GM21786 (cell line): ENCODE measurements at regions not wholly inside any gene's neighbourhood (a gene's known extent, or its start where the extent isn't known, plus 50 kb on each side); places are given as distances from the start of the nearest gene placed in this dataset.

Experiments
- ATAC-seq: cut with Tn5 transposase; IDR thresholded peaks from one replicate; pipeline ENCODE4 v1.9.1; 2021; ENCODE audit not compliant: unreplicated experiment

DNA sequence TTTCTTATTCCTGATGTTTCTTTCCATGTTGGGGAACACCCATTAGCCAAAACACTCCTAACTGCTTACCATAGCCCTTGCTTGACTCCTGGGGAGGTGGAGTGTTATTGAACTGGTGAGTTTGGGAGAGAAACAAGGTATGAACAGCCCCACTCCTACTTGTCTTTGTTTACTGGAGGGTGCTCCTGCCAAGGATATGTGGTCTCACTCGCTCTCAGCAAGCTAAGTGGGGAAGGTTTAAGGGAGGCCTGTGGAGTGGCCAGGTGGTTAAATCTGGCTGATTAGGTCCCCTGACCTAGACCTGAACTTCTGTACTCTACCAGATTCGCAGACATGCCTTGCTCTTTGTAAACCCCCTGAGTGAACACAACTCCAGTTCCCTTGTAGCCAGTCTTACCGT lies 300.1 kb downstream of the PTEN start:
- no peak for ATAC-seq

DNA sequence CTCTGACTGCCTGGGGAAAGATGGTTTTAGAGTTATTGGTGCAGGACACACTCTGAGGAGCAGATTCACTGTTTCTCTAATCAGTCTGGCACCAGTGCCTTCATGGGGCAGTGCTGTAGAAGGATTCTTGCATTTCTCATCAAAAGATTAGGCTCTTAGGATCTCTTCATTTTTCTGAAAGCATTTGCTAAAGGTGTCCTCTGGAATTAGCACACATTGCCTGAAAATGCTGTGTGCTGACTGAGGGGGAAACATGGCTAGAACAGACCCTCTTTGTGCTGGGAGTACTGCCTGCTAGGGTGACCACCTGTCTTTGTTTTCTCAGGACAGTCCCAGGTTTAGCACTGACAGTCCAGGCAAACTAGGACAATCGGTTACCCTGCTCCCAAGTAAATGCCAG lies 301.0 kb downstream of the PTEN start:
- ATAC-seq, result no peak

DNA sequence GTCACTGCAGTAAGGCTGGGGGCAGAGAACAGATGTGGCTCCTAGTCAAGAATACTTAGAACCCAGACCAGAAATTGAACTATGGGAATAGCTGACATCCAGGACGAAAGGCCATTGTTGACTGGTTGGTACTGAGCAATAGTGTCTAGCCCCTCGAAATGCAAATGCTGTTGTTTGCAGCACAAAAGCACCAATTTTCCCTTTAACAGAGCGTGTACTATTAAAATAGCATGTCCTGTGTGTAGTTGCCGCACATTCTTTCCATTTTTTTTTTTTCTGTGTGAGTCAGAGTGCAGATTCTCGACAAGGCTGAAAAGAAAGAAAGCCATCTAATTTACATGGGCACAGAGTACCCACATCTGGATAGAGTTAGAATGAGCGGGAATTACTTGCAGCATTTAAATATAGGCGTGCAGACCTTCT lies 302.4 kb downstream of the PTEN start:
- no peak for ATAC-seq

DNA sequence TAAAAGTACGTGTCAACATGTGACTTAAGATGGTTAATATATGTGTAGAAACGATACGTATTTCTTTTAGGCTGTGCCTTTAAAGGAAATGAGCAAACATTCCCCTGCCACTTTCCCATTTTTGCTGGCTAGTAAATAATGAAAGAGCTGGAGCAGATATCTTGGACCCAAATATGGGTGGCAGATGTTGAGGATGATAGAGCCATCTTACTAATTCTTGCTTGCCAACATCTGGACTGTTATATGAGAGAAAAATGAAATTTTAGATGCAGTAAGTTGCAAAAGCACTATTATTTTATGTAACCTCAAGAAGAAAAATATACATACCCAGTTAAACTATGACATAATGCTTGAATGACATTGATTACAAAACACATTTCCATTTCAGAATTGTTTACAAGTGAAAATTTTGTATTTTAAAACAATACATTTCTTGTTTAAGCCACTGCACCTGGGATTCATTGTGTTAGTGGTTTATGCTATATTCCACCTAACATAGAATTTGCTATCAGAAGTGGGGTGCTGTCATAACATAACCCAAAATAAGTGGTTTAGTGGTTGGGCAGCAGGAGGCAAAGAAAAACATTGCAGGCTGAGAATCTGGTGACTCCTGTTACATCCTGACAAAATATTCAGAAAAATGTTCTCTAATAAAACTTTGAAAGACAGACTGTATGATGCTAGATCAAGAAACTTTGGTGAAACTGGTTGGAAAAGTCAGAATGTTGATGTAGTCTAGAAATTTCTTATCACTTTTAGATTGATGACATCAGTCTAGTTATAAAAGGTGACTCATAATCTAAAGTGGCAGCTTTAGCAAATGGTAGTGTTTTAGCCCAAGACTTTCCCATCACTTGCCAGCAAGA lies 305.0 kb downstream of the PTEN start:
- ATAC-seq, result no peak

DNA sequence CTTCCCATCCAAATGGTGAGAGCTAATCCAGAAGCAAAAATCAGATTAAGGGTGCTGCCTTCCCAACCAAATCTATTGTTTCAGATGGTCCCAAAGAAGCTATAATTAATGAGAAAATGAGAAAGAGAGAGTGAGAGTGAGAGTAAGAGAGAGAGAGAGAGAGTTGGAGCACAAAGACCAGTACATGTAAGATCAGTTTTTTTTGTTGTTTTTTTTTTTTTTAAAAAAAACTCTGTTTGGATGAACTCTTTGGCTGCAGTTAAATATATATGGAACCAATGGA lies 305.6 kb downstream of the PTEN start:
- no peak for ATAC-seq

DNA sequence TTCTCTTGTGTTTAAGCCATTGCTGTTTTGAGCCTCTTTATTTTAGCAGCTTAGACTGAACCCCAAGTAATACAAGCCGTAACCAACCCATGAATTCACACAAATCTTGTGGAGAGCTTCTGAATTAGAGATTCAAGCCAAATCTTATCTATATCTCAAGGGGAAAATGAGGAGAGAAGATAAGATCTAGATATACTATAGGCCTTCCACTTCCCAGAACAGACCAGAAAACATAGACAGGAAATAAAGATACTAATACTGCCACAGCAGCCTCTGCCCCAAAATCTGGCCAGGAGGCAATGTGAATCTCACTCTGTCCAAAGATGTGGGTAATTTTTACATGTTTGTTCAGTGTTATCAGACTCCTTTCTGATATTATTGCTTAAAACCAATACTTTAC lies 307.2 kb downstream of the PTEN start:
- ATAC-seq, result no peak

DNA sequence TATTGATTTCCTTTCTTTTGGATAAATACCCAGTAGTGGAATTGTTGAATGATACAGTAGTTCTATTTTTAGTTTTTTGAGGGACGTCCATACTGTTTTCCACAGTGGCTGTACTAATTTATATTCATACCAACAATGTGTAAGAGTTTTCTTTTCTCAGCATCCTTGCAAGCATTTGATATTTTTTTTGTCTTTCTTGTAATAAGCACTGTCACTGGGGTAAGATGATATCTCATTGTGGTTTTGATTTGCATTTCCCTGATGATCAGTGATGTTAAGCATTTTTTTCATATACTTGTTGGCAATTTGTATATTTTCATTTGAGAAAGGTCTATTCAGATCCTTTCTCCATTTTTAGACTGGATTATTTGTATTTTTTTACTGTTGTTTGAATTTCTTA lies 308.7 kb downstream of the PTEN start:
- no peak for ATAC-seq

DNA sequence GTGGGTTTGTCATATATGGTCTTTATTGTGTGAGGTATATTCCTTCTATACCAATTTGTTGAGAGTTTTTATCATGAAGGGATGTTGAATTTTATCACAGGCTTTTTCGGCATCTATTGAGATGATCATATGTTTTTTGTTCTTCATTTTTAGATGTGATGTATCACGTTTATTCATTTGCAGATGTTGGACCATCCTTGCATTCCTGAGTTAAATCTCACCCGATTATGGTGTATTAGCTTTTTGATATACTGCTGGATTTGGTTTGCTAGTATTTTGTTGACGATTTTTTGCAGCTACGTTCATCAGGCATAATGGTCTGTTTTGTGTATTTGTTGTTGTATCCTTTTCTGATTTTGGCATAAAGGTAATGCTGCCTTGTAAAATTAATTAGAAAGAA lies 311.0 kb downstream of the PTEN start:
- no peak for ATAC-seq

DNA sequence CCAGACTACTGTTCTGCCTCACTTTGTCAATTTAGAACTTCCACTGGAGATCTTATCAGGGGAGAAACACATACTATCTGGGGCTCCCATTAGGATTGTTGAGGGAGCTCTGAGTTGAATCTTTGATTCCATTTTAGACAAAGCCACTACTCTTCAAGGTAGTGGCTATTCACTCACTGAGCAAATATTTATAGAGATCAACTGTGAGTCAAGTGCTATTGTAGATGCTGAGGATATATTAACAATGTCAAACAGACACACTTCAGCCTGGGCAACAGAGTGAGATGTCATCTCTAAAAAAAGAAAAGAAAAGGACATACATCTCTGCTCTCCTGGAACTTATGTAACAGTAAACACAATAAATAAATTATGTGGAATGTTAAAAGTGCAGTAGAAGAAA lies 315.3 kb downstream of the PTEN start:
- no peak for ATAC-seq

DNA sequence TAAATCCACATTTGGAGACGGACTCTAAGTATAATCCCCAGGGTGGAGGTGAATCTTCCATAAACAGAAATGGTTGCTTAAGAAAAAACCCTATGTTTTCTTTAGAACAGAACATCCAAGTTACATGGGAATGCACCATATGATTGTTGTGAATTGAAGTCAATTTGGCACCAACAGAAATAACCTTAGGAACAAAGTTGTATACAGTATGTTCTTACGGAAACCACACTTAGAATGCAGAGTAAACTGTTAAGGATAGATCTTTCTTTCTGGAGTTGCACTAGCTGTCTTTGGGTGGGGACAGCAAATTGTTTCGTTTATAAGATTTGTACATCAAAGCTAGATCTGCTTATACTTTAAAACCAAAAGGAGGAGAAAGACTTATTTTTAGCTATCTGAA lies 316.4 kb downstream of the PTEN start:
- ATAC-seq, result no peak

DNA sequence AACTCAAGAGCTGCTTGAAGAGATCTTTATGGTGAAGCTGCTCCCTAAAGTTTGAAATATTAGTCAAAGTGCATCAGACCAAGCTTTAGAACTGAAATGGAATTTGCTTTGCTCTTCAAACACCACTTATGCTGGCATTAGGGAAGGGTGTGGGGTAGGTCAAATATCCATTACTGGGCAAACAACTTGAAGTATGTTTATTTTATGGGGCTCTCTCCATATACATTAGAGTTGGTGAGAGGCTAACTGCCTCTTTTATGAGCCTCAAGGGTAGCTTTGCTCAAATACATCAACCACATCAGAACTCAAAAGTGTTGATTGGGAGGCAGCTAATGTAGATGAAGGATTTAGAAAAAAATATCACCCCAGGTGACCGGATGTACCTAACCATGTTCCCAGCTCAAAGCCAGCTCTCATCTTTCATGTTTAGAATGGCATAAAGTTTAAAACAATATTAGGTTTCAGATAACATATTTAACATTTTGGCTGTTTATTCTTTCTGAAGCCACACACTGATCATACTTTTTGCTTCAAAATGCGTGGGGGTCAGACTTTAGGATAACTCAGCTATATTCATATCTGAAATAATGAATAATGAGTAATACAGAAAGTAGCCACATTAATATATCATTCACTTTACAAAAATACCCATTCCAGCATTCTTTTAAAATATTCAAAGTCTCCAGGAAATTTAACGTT lies 318.6 kb downstream of the PTEN start:
- ATAC-seq, result no peak

DNA sequence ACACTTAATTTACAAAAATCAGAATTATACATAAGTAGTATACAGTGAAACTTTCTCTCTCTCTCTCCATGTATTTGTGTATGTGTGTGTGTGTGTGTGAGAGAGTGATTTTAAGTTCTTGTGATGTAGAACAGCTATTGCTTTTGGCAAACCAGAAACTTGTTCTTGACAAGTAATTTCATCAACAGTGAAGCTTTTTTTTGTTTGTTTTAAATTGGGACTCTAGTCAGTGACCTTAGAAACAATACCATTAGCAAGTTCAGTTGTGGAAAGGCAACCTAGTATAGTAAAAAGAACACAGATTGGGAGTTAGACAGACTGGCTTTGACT lies 319.1 kb downstream of the PTEN start:
- ATAC-seq, result no peak

DNA sequence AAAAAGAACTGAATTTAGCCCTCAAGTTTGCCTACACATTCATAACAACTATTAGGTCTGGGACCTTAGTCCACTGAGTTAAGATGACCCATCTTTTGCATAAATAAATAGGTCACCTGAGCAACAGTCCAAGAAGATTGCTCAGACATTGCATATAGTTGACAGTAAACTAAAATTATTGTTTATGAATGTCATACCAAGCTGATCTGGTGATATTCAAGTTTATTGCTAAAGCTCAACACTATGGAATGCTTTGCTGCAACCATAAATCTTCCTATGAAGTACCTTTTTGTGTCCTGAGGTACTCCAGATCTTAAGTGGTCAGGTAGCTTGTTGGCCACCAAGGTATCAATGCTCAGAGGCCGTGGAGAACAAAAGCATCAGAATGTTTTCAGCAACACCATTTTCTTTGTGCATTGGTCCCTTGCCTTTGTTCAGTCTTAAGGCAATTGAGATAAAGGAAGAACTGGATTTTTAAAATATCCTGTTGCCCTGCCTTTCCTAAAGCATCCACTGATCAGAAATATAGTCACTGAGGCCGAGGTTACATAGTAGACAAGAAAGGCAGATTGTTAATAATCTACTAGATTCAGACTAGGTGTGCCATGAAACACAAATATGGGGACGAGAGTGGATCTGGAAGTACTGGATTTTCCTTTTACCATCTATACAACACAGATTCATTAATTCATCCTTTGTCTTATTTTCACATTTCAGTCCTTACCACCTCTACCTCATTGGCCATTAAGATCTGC lies 321.3 kb downstream of the PTEN start:
- no peak for ATAC-seq

DNA sequence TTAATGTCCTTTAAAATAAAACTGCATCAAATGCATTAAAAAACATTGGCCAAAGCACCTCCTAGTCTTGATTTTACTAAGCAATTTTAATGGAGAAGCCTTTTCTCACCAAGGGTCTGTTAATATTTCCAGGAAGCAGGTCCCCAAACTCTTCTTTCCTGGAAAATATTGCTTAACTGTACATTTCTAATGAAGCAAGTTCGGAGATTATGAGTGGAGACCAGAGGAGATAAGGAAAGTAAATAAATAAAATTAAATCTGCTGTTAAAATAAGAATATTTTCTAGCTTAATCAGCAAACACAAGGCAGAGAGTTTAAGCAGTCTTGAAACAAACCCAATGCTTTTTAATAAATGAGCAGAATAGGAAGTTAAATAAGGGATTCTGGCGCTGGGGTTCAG lies 322.4 kb downstream of the PTEN start:
- ATAC-seq, result no peak

DNA sequence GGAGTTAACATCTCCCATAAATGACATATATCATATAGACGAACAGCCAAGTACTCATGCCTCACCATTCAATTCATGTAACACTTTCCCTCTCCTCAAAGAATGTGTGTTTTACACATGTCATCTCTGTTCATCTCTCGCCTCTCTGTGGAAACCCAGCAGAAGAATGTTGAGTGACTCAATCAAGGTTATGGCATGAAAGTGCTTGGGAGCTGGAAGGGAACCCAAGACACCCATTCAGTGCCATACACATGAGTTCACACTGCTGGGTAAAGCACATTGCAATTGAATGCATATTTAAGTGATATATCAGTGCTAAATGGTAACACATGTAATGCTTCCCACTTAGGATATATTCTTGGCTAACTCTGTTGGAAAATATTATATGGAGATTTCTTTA lies 322.9 kb downstream of the PTEN start:
- no peak for ATAC-seq

DNA sequence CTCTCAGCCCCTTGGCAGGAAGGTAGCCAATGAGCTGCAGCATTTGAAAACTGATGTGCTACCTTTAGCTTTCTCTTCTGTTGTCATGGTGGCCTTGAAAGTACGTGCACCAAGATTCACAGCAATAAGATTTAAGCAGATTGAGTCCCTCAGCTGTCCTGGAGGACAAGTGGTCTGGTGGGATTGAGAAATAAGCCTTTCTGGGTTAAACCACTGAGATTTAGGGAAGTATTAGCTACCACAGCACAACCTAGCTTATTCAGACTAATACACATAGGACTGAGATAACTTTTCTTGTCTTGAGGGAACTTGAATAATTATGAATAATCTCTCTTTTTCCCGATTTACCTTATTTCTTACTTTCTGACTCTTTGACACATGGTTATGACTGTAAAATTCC lies 324.0 kb downstream of the PTEN start:
- ATAC-seq, result no peak

DNA sequence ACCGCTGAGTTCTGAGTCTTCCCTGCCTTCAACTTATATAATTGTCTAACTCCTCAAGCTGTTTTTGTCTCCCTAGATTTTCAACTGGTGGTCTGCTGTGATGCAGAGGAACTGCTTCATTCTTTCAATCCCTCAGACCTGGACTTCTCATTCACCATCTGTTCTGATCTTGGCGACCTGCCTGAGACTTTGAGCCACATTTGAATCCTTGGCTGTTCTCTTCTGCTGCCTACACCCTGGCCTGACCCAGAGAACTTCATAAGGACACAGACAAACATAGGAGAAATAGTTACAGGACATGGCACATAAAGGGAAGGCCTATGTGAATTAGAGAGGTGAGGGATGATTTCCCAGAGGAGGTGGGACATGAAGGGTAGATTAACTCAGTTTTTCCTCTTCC lies 326.7 kb downstream of the PTEN start:
- ATAC-seq, result no peak

DNA sequence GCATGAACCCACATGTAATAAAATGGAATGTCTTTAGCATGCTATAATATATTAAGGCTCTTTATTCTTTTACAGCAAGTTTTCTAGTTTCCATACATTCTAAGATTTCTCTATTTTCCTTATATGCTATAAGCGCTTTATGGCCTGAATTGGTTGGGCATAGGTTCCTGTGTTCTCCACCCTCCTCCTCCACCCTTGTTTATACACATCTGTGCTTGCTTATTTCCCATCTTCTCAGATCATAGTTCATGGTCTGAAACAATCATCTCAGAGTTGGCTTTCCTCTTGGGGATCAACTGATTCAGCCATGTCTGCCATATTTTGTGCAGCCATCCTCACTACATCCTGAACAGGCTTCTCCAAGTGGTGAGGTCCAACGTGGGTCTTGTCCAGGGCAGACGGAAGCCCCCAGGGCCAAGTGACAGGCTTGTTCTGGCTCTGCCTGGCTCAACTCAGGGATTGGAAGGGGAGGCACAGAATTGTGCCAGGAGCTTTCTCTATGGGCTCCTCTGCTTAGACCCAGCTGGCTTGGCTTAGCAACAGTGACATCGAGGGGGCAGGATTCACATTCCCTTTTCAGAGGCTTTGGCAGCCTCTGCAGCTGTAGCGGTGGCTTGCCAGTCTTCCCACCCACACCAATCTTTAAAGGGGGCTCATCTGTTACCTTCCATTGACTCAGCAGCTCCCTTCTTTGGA lies 327.3 kb downstream of the PTEN start:
- no peak for ATAC-seq

DNA sequence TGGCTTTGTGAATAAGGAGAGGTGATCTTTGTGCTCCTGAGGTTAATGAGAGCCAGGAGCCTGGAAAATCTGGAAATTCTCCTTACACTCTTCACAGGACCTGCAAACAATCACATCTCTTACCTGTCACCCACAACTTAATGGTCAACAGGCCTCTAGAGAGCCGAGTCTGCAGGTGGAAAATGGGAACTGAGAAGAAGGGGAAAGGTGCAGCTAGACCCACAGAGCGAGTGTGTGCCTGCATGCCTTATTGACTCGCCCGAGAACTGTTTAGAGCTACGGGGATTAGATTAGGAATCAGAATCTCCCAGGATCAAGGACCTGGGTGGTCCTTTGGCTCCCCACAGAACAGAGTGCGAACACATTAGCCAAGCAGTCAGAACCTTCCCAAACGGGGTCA lies 329.6 kb downstream of the PTEN start:
- no peak for ATAC-seq

DNA sequence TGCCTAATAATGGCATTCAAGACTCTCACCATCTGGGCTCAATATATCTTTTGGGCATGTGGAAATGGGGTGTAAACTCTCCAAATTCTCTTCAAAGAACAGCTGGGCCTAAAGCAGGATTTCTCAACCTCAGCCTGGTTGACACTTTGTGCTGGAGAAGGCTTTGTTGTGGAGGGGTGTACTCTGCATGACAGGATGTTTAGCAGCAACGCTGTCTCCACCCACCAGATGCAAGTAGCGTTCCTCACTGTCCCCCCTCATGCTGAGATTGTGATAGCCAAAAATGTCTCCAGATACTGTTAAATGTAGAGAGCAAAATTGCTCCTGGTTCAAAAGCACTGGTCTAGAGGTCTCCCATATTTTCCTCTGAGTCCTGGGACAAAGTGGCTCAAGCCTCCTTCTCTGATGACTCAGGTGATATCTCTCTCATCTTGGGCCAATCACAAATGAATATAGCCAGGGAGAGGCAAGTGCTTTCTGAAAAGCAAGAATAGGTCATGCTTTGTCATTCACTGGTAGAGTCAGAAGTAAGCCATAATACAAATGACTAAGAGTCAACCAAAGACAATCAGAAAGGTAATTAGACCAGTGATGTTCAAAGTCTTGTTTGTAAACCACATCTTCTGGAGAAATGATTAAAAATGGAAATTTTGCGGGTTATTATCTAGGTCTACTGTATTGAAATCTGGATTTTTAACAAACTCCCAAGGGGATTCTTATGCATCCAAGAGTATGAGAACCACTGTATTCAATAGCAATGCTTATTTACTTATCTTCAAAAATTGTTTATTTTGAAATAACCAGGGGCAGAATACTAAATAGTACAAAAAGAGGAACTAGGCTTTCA lies 330.8 kb downstream of the PTEN start:
- ATAC-seq, result no peak

DNA sequence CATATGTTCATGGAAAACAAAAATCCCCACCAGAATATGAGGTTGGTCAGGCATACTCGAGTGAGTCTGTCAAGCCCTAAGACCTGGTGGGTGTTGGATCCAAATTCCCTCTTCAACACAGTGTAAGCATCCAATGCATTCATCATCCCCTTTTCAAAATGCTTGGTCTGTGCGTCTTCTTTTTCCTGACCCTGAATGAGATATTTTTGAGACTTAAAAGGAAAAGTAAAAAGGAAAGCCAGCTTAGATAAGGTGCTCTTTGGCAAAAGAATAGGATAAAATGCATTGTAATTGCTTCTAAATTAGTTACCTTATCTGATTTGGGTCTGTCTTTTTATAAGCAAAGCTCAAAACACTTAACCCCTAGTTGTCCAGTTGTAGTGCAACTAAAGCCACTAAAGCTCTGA lies 331.5 kb downstream of the PTEN start:
- no peak for ATAC-seq
